GM23338 (cell line): ENCODE measurements at regions not wholly inside any gene's neighbourhood (a gene's known extent, or its start where the extent isn't known, plus 50 kb on each side); places are given as distances from the start of the nearest gene placed in this dataset.
A peak's percentile ranks its signal among the peaks of the same experiment; 100 is the strongest.

Experiments used
- ATAC-seq: fragments of 200-7000 bp; cut with Tn5 transposase; 3 replicates; pipeline ENCODE4 v1.9.1; 2020
- DNase-seq: peaks from one replicate; pipeline ENCODE4 v3.0.0-alpha.2; 2015; ENCODE audit warnings: low spot score
- H2AFZ ChIP-seq: fragments of 200-600 bp; sonication (generic); 2 replicates; pipeline ENCODE4 v1.8.0; 2016; ENCODE audit warnings: antibody characterized with exemption, mild to moderate bottlenecking, moderate library complexity
- H3F3A ChIP-seq: fragments of 200-600 bp; sonication (generic); replicated peaks from 2 replicates; pipeline ENCODE4 v1.8.0; 2017; ENCODE audit warnings: antibody characterized with exemption, mixed run types, low read depth
- H3K27ac ChIP-seq: fragments of 200-600 bp; sonication (generic); 2 replicates; pipeline ENCODE4 v1.6.1; 2016; ENCODE audit warnings: low read depth
- H3K27me3 ChIP-seq: fragments of 200-600 bp; sonication (generic); 2 replicates; pipeline ENCODE4 v1.8.0; 2016; ENCODE audit warnings: mild to moderate bottlenecking, mixed run types, moderate library complexity; ENCODE audit not compliant: insufficient read depth
- H3K36me3 ChIP-seq: fragments of 200-600 bp; sonication (generic); 2 replicates; pipeline ENCODE4 v1.8.0; 2016; ENCODE audit warnings: mild to moderate bottlenecking; ENCODE audit not compliant: insufficient read depth
- H3K4me1 ChIP-seq: fragments of 200-600 bp; sonication (generic); 2 replicates; pipeline ENCODE4 v1.8.0; 2016; ENCODE audit warnings: mild to moderate bottlenecking, moderate library complexity; ENCODE audit not compliant: insufficient read depth
- H3K4me2 ChIP-seq: fragments of 200-600 bp; sonication (generic); 2 replicates; pipeline ENCODE4 v1.7.1; 2017; ENCODE audit warnings: mixed run types
- H3K4me3 ChIP-seq: fragments of 200-600 bp; sonication (generic); 2 replicates; pipeline ENCODE4 v1.6.1; 2016; ENCODE audit warnings: mixed run types
- H3K79me2 ChIP-seq: fragments of 200-600 bp; sonication (generic); replicated peaks from 2 replicates; pipeline ENCODE4 v1.8.0; 2017; ENCODE audit warnings: mild to moderate bottlenecking; ENCODE audit not compliant: insufficient read depth
- H3K9me2 ChIP-seq: fragments of 200-600 bp; sonication (generic); 2 replicates; pipeline ENCODE4 v1.8.0; 2017; ENCODE audit not compliant: insufficient read depth
- H4K20me1 ChIP-seq: fragments of 200-600 bp; sonication (generic); replicated peaks from 2 replicates; pipeline ENCODE4 v1.8.0; 2017; ENCODE audit warnings: mild to moderate bottlenecking; ENCODE audit not compliant: insufficient read depth
- H3K27ac Mint-ChIP-seq: 2 replicates; pipeline ENCODE4 v1.8.0; 2020; ENCODE audit warnings: inconsistent platforms, mild to moderate bottlenecking, moderate library complexity, mixed read lengths
- H3K27me3 Mint-ChIP-seq: 3 replicates; pipeline ENCODE4 v1.8.0; 2022; ENCODE audit warnings: low read depth, mild to moderate bottlenecking, moderate library complexity, mixed read lengths, inconsistent platforms; ENCODE audit not compliant: insufficient read depth, poor library complexity
- H3K36me3 Mint-ChIP-seq: 3 replicates; pipeline ENCODE4 v1.8.0; 2021; ENCODE audit warnings: low read depth, mild to moderate bottlenecking, inconsistent platforms, moderate library complexity, mixed read lengths
- H3K4me1 Mint-ChIP-seq: 3 replicates; pipeline ENCODE4 v1.8.0; 2020; ENCODE audit warnings: mild to moderate bottlenecking, inconsistent platforms, mixed read lengths
- H3K4me3 Mint-ChIP-seq: 3 replicates; pipeline ENCODE4 v1.8.0; 2021; ENCODE audit warnings: moderate library complexity, mild to moderate bottlenecking, inconsistent platforms, mixed read lengths
- H3K9me3 Mint-ChIP-seq: 3 replicates; pipeline ENCODE4 v1.8.0; 2020; ENCODE audit warnings: moderate library complexity, mild to moderate bottlenecking, inconsistent platforms, mixed read lengths
- CREB1 ChIP-seq: fragments of 250-450 bp; sonication (Bioruptor Pico); IDR thresholded peaks from 2 replicates; pipeline ENCODE4 v1.5.0; 2020; ENCODE audit warnings: low read depth, mild to moderate bottlenecking, moderate library complexity
- EZH2 ChIP-seq: fragments of 200-600 bp; sonication (generic); IDR thresholded peaks from one replicate; pipeline ENCODE4 v1.8.0; 2017; ENCODE audit warnings: antibody characterized with exemption, mild to moderate bottlenecking, low read depth; ENCODE audit not compliant: unreplicated experiment
- EZH2phosphoT487 ChIP-seq: fragments of 200-600 bp; sonication (generic); IDR thresholded peaks from one replicate; pipeline ENCODE4 v1.8.1; 2018; ENCODE audit warnings: antibody characterized with exemption; ENCODE audit not compliant: unreplicated experiment
- JUNB ChIP-seq: IDR thresholded peaks from one replicate; pipeline ENCODE4 v1.6.1; 2016; ENCODE audit warnings: antibody characterized with exemption; ENCODE audit not compliant: unreplicated experiment
- POLR2AphosphoS5 ChIP-seq: IDR thresholded peaks from 2 replicates; pipeline ENCODE4 v1.6.1; 2016; ENCODE audit warnings: antibody characterized with exemption, low read depth
- STAT1 ChIP-seq: IDR thresholded peaks from one replicate; pipeline ENCODE4 v1.6.1; 2016; ENCODE audit warnings: antibody characterized with exemption; ENCODE audit not compliant: unreplicated experiment
- ZNF114 ChIP-seq: fragments of 250-450 bp; sonication (Bioruptor Pico); IDR thresholded peaks from 2 replicates; pipeline ENCODE4 v1.5.0; 2020; ENCODE audit warnings: mild to moderate bottlenecking, moderate library complexity
- ZNF331 ChIP-seq: fragments of 250-450 bp; sonication (Bioruptor Pico); IDR thresholded peaks from 2 replicates; pipeline ENCODE4 v1.5.0; 2020; ENCODE audit warnings: low read depth, mild to moderate bottlenecking, moderate library complexity
- TF ChIP-seq, protein P1 (sequence below): fragments of 250-450 bp; sonication (Bioruptor Pico); IDR thresholded peaks from 2 replicates; pipeline ENCODE4 v1.5.0; 2020; ENCODE audit warnings: mild to moderate bottlenecking, moderate library complexity
- TF ChIP-seq, protein P2 (sequence below): IDR thresholded peaks from 2 replicates; pipeline ENCODE4 v1.6.1; 2016; ENCODE audit warnings: antibody characterized with exemption
- TF ChIP-seq, protein P3 (sequence below): IDR thresholded peaks from one replicate; pipeline ENCODE4 v1.6.1; 2018; ENCODE audit warnings: antibody characterized with exemption; ENCODE audit not compliant: unreplicated experiment

DNA sequence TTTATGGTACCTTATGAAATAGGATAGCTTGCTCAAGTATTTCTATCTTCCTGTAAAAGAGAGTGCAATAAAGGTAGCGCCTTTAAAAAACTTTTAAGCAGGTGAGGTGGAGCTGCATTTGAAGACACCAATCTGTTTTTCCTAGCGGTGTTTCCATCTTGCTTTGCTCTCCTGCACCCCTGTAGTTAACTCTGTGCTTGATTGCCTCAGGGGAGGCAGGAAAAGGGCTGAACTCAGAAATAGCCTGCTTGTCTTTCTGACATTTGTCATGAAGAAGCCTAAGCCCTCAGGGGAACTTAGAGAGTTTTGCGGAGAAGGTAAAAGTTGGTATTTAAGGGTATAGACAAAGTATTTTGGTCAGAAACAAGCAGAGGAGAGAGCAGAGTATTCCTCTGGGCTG, 63.0 kb upstream of the TPRG1 start:
- peak; percentile 42; the same call in 1 of the 3 replicates for ATAC-seq
- no peaks in the 10 kb centered on the region for H3K9me3 Mint-ChIP-seq
- no peak overlapping the region for H3K4me2 ChIP-seq
- H3K4me1 ChIP-seq = no peaks in the 10 kb centered on the region
- no peak overlapping the region for H3K27ac Mint-ChIP-seq
- H3K4me1 Mint-ChIP-seq = no peaks in the 10 kb centered on the region
- no peaks in the 10 kb centered on the region for H4K20me1 ChIP-seq
- no peaks in the 10 kb centered on the region for H3K9me2 ChIP-seq
- no peaks in the 10 kb centered on the region for H3K27me3 Mint-ChIP-seq
- no peak for TF ChIP-seq EZH2phosphoT487
- H2AFZ ChIP-seq = no peak overlapping the region
- H3K36me3 ChIP-seq = no peaks in the 10 kb centered on the region
- no peak overlapping the region for H3K4me3 Mint-ChIP-seq
- H3K27me3 ChIP-seq = no peaks in the 10 kb centered on the region
- no peaks in the 10 kb centered on the region for H3K36me3 Mint-ChIP-seq
- H3K79me2 ChIP-seq = no peaks in the 10 kb centered on the region
- DNase-seq = no peak
- H3K4me3 ChIP-seq = no peak overlapping the region
- no peak overlapping the region for H3K27ac ChIP-seq
- no peaks in the 10 kb centered on the region for H3F3A ChIP-seq

DNA sequence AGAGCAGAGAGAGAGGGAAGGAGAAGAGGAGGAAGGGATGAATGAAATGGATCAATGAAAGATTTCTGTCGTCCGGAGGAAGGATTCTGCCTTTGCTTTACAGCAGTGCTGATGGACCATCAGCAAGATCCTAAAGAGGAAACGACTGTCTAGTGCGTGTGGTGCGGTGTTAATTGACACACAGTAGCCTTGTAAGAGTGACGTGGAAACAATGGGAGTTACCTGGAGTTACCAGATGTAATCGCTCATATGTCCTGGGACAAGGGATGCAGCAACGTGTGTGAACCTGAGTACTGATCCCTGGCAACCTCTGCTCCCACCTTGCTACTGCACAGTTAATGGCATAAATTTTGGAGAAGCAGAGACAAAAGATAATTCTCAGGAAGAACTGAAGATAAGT, 62.6 kb upstream of the TPRG1 start:
- no peak overlapping the region for H3K27ac ChIP-seq
- no peaks in the 10 kb centered on the region for H3K27me3 Mint-ChIP-seq
- H3K4me1 Mint-ChIP-seq = no peaks in the 10 kb centered on the region
- no peak overlapping the region for H3K4me3 Mint-ChIP-seq
- DNase-seq (no peak), ATAC-seq (no peak; the same call in 2 of the 3 replicates)
- H2AFZ ChIP-seq = no peak overlapping the region
- no peaks in the 10 kb centered on the region for H3K36me3 ChIP-seq
- H3F3A ChIP-seq = no peaks in the 10 kb centered on the region
- H3K9me3 Mint-ChIP-seq = no peaks in the 10 kb centered on the region
- no peak overlapping the region for H3K4me3 ChIP-seq
- no peak overlapping the region for H3K4me2 ChIP-seq
- H3K27ac Mint-ChIP-seq = no peak overlapping the region
- H3K27me3 ChIP-seq = no peaks in the 10 kb centered on the region
- no peaks in the 10 kb centered on the region for H3K4me1 ChIP-seq
- no peaks in the 10 kb centered on the region for H3K9me2 ChIP-seq
- no peaks in the 10 kb centered on the region for H3K79me2 ChIP-seq
- H3K36me3 Mint-ChIP-seq = no peaks in the 10 kb centered on the region
- no peaks in the 10 kb centered on the region for H4K20me1 ChIP-seq
- no peak for TF ChIP-seq JUNB
- no peak for TF ChIP-seq POLR2AphosphoS5
- no peak for TF ChIP-seq ZNF114 (CRISPR knock-in tag)
- no peak for TF ChIP-seq EZH2
- TF ChIP-seq, protein P1, sequence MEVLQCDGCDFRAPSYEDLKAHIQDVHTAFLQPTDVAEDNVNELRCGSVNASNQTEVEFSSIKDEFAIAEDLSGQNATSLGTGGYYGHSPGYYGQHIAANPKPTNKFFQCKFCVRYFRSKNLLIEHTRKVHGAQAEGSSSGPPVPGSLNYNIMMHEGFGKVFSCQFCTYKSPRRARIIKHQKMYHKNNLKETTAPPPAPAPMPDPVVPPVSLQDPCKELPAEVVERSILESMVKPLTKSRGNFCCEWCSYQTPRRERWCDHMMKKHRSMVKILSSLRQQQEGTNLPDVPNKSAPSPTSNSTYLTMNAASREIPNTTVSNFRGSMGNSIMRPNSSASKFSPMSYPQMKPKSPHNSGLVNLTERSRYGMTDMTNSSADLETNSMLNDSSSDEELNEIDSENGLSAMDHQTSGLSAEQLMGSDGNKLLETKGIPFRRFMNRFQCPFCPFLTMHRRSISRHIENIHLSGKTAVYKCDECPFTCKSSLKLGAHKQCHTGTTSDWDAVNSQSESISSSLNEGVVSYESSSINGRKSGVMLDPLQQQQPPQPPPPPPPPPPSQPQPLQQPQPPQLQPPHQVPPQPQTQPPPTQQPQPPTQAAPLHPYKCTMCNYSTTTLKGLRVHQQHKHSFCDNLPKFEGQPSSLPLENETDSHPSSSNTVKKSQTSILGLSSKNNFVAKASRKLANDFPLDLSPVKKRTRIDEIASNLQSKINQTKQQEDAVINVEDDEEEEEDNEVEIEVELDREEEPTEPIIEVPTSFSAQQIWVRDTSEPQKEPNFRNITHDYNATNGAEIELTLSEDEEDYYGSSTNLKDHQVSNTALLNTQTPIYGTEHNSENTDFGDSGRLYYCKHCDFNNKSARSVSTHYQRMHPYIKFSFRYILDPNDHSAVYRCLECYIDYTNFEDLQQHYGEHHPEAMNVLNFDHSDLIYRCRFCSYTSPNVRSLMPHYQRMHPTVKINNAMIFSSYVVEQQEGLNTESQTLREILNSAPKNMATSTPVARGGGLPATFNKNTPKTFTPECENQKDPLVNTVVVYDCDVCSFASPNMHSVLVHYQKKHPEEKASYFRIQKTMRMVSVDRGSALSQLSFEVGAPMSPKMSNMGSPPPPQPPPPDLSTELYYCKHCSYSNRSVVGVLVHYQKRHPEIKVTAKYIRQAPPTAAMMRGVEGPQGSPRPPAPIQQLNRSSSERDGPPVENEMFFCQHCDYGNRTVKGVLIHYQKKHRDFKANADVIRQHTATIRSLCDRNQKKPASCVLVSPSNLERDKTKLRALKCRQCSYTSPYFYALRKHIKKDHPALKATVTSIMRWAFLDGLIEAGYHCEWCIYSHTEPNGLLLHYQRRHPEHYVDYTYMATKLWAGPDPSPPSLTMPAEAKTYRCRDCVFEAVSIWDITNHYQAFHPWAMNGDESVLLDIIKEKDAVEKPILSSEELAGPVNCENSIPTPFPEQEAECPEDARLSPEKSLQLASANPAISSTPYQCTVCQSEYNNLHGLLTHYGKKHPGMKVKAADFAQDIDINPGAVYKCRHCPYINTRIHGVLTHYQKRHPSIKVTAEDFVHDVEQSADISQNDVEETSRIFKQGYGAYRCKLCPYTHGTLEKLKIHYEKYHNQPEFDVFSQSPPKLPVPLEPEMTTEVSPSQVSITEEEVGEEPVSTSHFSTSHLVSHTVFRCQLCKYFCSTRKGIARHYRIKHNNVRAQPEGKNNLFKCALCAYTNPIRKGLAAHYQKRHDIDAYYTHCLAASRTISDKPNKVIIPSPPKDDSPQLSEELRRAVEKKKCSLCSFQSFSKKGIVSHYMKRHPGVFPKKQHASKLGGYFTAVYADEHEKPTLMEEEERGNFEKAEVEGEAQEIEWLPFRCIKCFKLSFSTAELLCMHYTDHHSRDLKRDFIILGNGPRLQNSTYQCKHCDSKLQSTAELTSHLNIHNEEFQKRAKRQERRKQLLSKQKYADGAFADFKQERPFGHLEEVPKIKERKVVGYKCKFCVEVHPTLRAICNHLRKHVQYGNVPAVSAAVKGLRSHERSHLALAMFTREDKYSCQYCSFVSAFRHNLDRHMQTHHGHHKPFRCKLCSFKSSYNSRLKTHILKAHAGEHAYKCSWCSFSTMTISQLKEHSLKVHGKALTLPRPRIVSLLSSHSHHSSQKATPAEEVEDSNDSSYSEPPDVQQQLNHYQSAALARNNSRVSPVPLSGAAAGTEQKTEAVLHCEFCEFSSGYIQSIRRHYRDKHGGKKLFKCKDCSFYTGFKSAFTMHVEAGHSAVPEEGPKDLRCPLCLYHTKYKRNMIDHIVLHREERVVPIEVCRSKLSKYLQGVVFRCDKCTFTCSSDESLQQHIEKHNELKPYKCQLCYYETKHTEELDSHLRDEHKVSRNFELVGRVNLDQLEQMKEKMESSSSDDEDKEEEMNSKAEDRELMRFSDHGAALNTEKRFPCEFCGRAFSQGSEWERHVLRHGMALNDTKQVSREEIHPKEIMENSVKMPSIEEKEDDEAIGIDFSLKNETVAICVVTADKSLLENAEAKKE = no peak
- no peak for TF ChIP-seq ZNF331
- no peak for TF ChIP-seq CREB1 (CRISPR knock-in tag)
- TF ChIP-seq EZH2phosphoT487 = no peak
- no peak for TF ChIP-seq STAT1
- TF ChIP-seq, protein P2, sequence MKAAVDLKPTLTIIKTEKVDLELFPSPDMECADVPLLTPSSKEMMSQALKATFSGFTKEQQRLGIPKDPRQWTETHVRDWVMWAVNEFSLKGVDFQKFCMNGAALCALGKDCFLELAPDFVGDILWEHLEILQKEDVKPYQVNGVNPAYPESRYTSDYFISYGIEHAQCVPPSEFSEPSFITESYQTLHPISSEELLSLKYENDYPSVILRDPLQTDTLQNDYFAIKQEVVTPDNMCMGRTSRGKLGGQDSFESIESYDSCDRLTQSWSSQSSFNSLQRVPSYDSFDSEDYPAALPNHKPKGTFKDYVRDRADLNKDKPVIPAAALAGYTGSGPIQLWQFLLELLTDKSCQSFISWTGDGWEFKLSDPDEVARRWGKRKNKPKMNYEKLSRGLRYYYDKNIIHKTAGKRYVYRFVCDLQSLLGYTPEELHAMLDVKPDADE = no peak
- TF ChIP-seq, protein P3, sequence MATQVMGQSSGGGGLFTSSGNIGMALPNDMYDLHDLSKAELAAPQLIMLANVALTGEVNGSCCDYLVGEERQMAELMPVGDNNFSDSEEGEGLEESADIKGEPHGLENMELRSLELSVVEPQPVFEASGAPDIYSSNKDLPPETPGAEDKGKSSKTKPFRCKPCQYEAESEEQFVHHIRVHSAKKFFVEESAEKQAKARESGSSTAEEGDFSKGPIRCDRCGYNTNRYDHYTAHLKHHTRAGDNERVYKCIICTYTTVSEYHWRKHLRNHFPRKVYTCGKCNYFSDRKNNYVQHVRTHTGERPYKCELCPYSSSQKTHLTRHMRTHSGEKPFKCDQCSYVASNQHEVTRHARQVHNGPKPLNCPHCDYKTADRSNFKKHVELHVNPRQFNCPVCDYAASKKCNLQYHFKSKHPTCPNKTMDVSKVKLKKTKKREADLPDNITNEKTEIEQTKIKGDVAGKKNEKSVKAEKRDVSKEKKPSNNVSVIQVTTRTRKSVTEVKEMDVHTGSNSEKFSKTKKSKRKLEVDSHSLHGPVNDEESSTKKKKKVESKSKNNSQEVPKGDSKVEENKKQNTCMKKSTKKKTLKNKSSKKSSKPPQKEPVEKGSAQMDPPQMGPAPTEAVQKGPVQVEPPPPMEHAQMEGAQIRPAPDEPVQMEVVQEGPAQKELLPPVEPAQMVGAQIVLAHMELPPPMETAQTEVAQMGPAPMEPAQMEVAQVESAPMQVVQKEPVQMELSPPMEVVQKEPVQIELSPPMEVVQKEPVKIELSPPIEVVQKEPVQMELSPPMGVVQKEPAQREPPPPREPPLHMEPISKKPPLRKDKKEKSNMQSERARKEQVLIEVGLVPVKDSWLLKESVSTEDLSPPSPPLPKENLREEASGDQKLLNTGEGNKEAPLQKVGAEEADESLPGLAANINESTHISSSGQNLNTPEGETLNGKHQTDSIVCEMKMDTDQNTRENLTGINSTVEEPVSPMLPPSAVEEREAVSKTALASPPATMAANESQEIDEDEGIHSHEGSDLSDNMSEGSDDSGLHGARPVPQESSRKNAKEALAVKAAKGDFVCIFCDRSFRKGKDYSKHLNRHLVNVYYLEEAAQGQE = no peak
